ENCODE measurements at regions not wholly inside any gene's neighbourhood (a gene's known extent, or its start where the extent isn't known, plus 50 kb on each side); places are given as distances from the start of the nearest gene placed in this dataset.

DNA sequence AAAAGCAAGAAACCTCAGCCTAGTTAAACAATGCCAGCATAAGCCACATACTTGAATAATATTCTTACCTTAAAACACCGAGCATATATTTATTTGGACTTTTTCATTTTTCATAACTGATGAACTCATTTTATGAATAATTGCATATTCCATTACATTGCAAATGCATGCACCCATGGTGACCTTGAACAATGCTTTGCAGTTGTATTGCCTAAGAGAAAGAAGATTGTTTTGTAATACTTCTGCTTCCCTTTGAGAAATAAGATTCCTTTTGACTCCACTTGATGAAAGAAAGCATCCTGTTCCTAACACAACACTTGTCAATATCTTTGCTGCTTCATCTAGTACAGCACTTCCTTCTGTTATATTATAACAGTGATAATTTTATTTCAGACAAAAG, 1182.2 kb downstream of the FLRT2 start:
- Mint-ChIP-seq H3K36me3 (ENCODE audit: unreplicated experiment) (no peaks in the 10 kb centered on the region), H3K4me3 (ENCODE audit: unreplicated experiment) (no peak overlapping the region), H3K9me3 (ENCODE audit: unreplicated experiment) (no peaks in the 10 kb centered on the region), H3K27me3 (ENCODE audit: unreplicated experiment) (peaks cover 8% of the 10 kb centered on the region), H3K4me1 (ENCODE audit: unreplicated experiment) (no peaks in the 10 kb centered on the region), H3K27ac (ENCODE audit: unreplicated experiment) (no peak overlapping the region)
- DNase-seq (ENCODE audit: extremely low spot score, unreplicated experiment): no peak
- TF ChIP-seq, protein P1, sequence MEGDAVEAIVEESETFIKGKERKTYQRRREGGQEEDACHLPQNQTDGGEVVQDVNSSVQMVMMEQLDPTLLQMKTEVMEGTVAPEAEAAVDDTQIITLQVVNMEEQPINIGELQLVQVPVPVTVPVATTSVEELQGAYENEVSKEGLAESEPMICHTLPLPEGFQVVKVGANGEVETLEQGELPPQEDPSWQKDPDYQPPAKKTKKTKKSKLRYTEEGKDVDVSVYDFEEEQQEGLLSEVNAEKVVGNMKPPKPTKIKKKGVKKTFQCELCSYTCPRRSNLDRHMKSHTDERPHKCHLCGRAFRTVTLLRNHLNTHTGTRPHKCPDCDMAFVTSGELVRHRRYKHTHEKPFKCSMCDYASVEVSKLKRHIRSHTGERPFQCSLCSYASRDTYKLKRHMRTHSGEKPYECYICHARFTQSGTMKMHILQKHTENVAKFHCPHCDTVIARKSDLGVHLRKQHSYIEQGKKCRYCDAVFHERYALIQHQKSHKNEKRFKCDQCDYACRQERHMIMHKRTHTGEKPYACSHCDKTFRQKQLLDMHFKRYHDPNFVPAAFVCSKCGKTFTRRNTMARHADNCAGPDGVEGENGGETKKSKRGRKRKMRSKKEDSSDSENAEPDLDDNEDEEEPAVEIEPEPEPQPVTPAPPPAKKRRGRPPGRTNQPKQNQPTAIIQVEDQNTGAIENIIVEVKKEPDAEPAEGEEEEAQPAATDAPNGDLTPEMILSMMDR (IDR thresholded peaks at IDR 0.05): no peak

DNA sequence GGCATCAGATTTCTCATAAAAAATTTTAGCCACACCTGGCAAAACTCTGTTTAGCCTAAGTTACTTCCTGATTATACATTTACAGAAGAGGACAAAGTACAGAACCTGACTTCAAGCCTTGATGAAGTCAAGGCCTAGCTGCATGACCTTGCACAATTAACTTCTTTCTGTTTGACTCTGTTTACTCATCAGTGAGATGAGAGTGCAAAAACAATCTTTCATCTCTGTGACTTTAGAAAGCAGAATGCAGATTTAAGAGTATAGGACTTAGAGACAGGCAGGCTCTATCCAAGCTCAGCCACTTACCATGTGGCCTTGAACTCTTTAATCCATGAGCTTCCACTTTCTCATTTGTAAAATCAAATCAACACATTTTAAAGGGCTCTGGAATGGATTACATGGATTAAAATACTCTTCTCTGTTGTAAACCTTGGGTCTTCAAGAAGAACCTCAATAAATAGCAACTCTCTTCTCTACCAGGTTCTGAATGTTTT, 1178.9 kb downstream of the FLRT2 start:
- no peaks in the 10 kb centered on the region for H3K9me3 Mint-ChIP-seq (ENCODE audit: unreplicated experiment)
- TF ChIP-seq, protein P1 (IDR thresholded peaks at IDR 0.05): no peak
- H3K4me3 Mint-ChIP-seq (ENCODE audit: unreplicated experiment): no peak overlapping the region
- no peak overlapping the region for H3K27ac Mint-ChIP-seq (ENCODE audit: unreplicated experiment)
- peaks cover 4% of the 10 kb centered on the region for H3K27me3 Mint-ChIP-seq (ENCODE audit: unreplicated experiment)
- no peak for DNase-seq (ENCODE audit: extremely low spot score, unreplicated experiment)
- no peaks in the 10 kb centered on the region for H3K36me3 Mint-ChIP-seq (ENCODE audit: unreplicated experiment)
- no peaks in the 10 kb centered on the region for H3K4me1 Mint-ChIP-seq (ENCODE audit: unreplicated experiment)

DNA sequence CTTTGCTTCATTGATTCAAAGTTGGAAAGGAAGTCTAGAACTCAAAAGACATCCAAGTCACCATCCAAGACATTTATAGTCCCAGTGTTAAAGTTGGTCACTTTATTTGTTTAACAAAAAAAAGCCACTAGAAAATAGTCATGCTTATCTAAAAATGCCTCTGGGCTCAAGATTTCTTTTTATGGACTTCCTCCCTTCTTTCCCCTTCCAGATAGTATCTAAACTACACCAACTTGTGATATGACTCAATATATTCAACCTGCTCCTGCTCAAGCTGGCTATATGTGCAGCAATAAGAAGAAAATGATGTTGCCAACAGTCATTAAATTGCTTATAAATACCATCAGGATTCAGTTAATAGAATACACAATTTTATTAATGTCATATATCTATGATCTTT, 1177.1 kb downstream of the FLRT2 start:
- Mint-ChIP-seq H3K4me1 (ENCODE audit: unreplicated experiment) (no peaks in the 10 kb centered on the region), H3K27ac (ENCODE audit: unreplicated experiment) (no peak overlapping the region), H3K9me3 (ENCODE audit: unreplicated experiment) (no peaks in the 10 kb centered on the region), H3K27me3 (ENCODE audit: unreplicated experiment) (peaks cover 5% of the 10 kb centered on the region), H3K36me3 (ENCODE audit: unreplicated experiment) (no peaks in the 10 kb centered on the region), H3K4me3 (ENCODE audit: unreplicated experiment) (no peak overlapping the region)
- DNase-seq (ENCODE audit: extremely low spot score, unreplicated experiment): no peak
- TF ChIP-seq, protein P1 (IDR thresholded peaks at IDR 0.05): no peak

DNA sequence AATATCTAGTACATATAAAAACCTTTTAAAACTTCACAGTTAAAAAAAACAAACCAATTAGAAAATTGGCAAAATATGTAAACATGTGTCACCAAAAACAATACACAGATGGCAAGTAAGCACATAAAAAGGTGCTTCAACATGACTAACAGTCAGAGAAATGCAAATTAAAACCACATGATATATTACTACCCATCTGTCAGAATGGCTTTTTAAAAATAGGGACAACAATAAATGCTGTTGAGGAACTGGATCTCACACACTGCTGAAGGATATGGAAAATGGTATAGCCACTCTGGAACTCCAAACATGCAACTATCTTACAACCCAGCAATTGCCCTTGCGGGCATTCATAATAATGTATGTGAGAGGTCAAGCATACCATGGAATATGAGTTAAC, 1153.6 kb downstream of the FLRT2 start:
- Mint-ChIP-seq H3K36me3 (ENCODE audit: unreplicated experiment) (no peaks in the 10 kb centered on the region), H3K4me3 (ENCODE audit: unreplicated experiment) (no peak overlapping the region)
- TF ChIP-seq, protein P1 (IDR thresholded peaks at IDR 0.05): no peak

DNA sequence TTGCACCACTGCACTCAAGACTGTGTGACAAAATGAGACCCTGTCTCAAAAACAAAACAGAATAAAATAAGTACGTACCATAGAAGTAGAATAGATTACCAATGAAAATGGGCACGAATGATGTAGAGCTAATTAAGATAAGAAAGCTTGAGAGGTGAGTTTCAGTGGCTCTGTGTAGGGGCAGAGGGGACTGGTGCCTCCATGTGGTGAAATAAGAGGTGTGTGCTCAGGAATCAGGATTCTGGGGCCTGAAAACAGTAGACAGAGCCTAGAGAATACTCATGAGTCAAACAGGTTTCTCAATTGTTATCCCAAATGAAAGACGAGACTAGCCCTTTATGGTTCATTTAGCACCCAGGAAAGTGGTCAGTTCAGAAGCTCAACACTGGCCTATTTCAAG, 1145.1 kb downstream of the FLRT2 start:
- H3K36me3 Mint-ChIP-seq (ENCODE audit: unreplicated experiment): no peaks in the 10 kb centered on the region
- no peaks in the 10 kb centered on the region for H3K4me1 Mint-ChIP-seq (ENCODE audit: unreplicated experiment)
- no peaks in the 10 kb centered on the region for H3K27me3 Mint-ChIP-seq (ENCODE audit: unreplicated experiment)
- H3K9me3 Mint-ChIP-seq (ENCODE audit: unreplicated experiment): no peaks in the 10 kb centered on the region
- H3K27ac Mint-ChIP-seq (ENCODE audit: unreplicated experiment): no peak overlapping the region
- DNase-seq (ENCODE audit: extremely low spot score, unreplicated experiment): no peak
- TF ChIP-seq, protein P1 (IDR thresholded peaks at IDR 0.05): no peak
- H3K4me3 Mint-ChIP-seq (ENCODE audit: unreplicated experiment): no peak overlapping the region

More for the DNA sequence above, 1153.6 kb downstream of the FLRT2 start:
- Mint-ChIP-seq H3K4me1 (ENCODE audit: unreplicated experiment) (no peaks in the 10 kb centered on the region), H3K9me3 (ENCODE audit: unreplicated experiment) (no peaks in the 10 kb centered on the region), H3K27ac (ENCODE audit: unreplicated experiment) (no peak overlapping the region), H3K27me3 (ENCODE audit: unreplicated experiment) (peaks cover 2% of the 10 kb centered on the region)
- no peak for DNase-seq (ENCODE audit: extremely low spot score, unreplicated experiment)

Measured in osteocyte (in vitro differentiated cells).